H9 (cell line): ENCODE measurements at regions not wholly inside any gene's neighbourhood (a gene's known extent, or its start where the extent isn't known, plus 50 kb on each side); places are given as distances from the start of the nearest gene placed in this dataset.
"Not testable (repeated sequence)": the region's sequence is repeated elsewhere in the genome, so short reads cannot be mapped to it uniquely, and the experiment has no call there.

ENCODE experiments used
- DNase-seq: peaks from one replicate; pipeline ENCODE4 v3.0.0-alpha.2; 2017
- H2AFZ ChIP-seq: one replicate; pipeline ENCODE4 v1.6.1; 2013; ENCODE audit warnings: mild to moderate bottlenecking, low read length, control low read depth, moderate library complexity
- H2AK5ac ChIP-seq: 2 replicates; pipeline ENCODE4 v1.6.1; 2013; ENCODE audit warnings: low read length, control low read depth, mixed read lengths; ENCODE audit not compliant: insufficient read length
- H2BK120ac ChIP-seq: one replicate; pipeline ENCODE4 v1.6.1; 2013; ENCODE audit warnings: low read depth, mild to moderate bottlenecking, low read length, control low read depth, inconsistent platforms; ENCODE audit not compliant: poor library complexity, severe bottlenecking
- H2BK12ac ChIP-seq: 2 replicates; pipeline ENCODE4 v1.6.1; 2013; ENCODE audit warnings: low read length, control low read depth, mixed read lengths, low read depth; ENCODE audit not compliant: insufficient read length
- H2BK15ac ChIP-seq: 2 replicates; pipeline ENCODE4 v1.6.1; 2013; ENCODE audit warnings: low read depth, low read length, control low read depth
- H2BK20ac ChIP-seq: one replicate; pipeline ENCODE4 v1.6.1; 2013; ENCODE audit warnings: low read depth, mild to moderate bottlenecking, low read length, control low read depth, inconsistent platforms; ENCODE audit not compliant: poor library complexity, severe bottlenecking
- H2BK5ac ChIP-seq: 2 replicates; pipeline ENCODE4 v1.6.1; 2013; ENCODE audit warnings: low read length, control low read depth, mixed read lengths; ENCODE audit not compliant: insufficient read length
- H3K14ac ChIP-seq: 2 replicates; pipeline ENCODE4 v1.6.1; 2013; ENCODE audit warnings: low read length, control low read depth; ENCODE audit not compliant: insufficient read depth
- H3K18ac ChIP-seq: 2 replicates; pipeline ENCODE4 v1.6.1; 2013; ENCODE audit warnings: low read depth, mild to moderate bottlenecking, mixed read lengths, low read length, control low read depth; ENCODE audit not compliant: insufficient read length
- H3K23ac ChIP-seq: 2 replicates; pipeline ENCODE4 v1.6.1; 2013; ENCODE audit warnings: low read length, control low read depth, mixed read lengths, low read depth; ENCODE audit not compliant: insufficient read length
- H3K23me2 ChIP-seq: 2 replicates; pipeline ENCODE4 v1.6.1; 2013; ENCODE audit warnings: low read depth, mild to moderate bottlenecking, mixed read lengths, low read length, control low read depth; ENCODE audit not compliant: insufficient read length, poor library complexity, severe bottlenecking
- H3K27ac ChIP-seq: 2 replicates; pipeline ENCODE4 v1.5.1; 2013; ENCODE audit warnings: low read length, control low read depth, mixed read lengths, low read depth; ENCODE audit not compliant: insufficient read length
- H3K27me3 ChIP-seq: 2 replicates; pipeline ENCODE4 v1.6.1; 2013; ENCODE audit warnings: low read length, control low read depth, inconsistent platforms; ENCODE audit not compliant: insufficient read depth
- H3K4ac ChIP-seq: 2 replicates; pipeline ENCODE4 v1.6.1; 2013; ENCODE audit warnings: low read depth, mild to moderate bottlenecking, control low read depth, inconsistent platforms, low read length, moderate library complexity
- H3K4me1 ChIP-seq: 2 replicates; pipeline ENCODE4 v1.6.1; 2013; ENCODE audit warnings: low read length, control low read depth, inconsistent platforms; ENCODE audit not compliant: insufficient read depth
- H3K4me2 ChIP-seq: 2 replicates; pipeline ENCODE4 v1.6.1; 2013; ENCODE audit warnings: low read length, control low read depth, mixed read lengths; ENCODE audit not compliant: insufficient read length, insufficient read depth
- H3K56ac ChIP-seq: 2 replicates; pipeline ENCODE4 v1.6.1; 2013; ENCODE audit warnings: low read depth, mild to moderate bottlenecking, mixed read lengths, low read length, control low read depth; ENCODE audit not compliant: insufficient read length
- H3K79me1 ChIP-seq: 2 replicates; pipeline ENCODE4 v1.6.1; 2013; ENCODE audit warnings: low read depth, mild to moderate bottlenecking, moderate library complexity, low read length, control low read depth, inconsistent platforms; ENCODE audit not compliant: insufficient read depth, poor library complexity, severe bottlenecking
- H3K79me2 ChIP-seq: 2 replicates; pipeline ENCODE4 v1.6.1; 2013; ENCODE audit warnings: low read length, control low read depth, inconsistent platforms; ENCODE audit not compliant: insufficient read depth
- H3K9ac ChIP-seq: 2 replicates; pipeline ENCODE4 v1.6.1; 2013; ENCODE audit warnings: low read length, control low read depth, mixed read lengths; ENCODE audit not compliant: insufficient read length; ENCODE audit errors: extremely low read depth
- H3K9me3 ChIP-seq: one replicate; pipeline ENCODE4 v1.6.1; 2013; ENCODE audit warnings: low read depth, low read length, inconsistent platforms; ENCODE audit not compliant: control insufficient read depth
- H3T11ph ChIP-seq: one replicate; pipeline ENCODE4 v1.6.1; 2013; ENCODE audit warnings: mild to moderate bottlenecking, low read length, control low read depth, inconsistent platforms
- H4K20me1 ChIP-seq: one replicate; pipeline ENCODE4 v1.6.1; 2013; ENCODE audit not compliant: control insufficient read depth, insufficient read length, insufficient read depth
- H4K5ac ChIP-seq: 2 replicates; pipeline ENCODE4 v1.6.1; 2013; ENCODE audit warnings: low read depth, mild to moderate bottlenecking, mixed read lengths, low read length, control low read depth; ENCODE audit not compliant: insufficient read length
- H4K8ac ChIP-seq: replicated peaks from 2 replicates; pipeline ENCODE4 v1.6.1; 2013; ENCODE audit warnings: low read length, control low read depth, mixed read lengths, low read depth; ENCODE audit not compliant: insufficient read length
- H4K91ac ChIP-seq: 2 replicates; pipeline ENCODE4 v1.6.1; 2013; ENCODE audit warnings: low read depth, mild to moderate bottlenecking, moderate library complexity, mixed read lengths, low read length, control low read depth; ENCODE audit not compliant: insufficient read length
- H3K27ac Mint-ChIP-seq, 3 experiments: 2 replicates in 2 of 3; 3 replicates in 1 of 3; pipeline ENCODE4 v1.8.0; 2020 to 2021; ENCODE audit warnings: mixed read lengths in 3 of 3, mild to moderate bottlenecking in 1 of 3, moderate library complexity in 1 of 3
- H3K27me3 Mint-ChIP-seq: 2 replicates; pipeline ENCODE4 v1.8.0; 2021; ENCODE audit warnings: low read depth, mild to moderate bottlenecking, moderate library complexity, mixed read lengths
- H3K36me3 Mint-ChIP-seq, 3 experiments: 2 replicates in 2 of 3; 3 replicates in 1 of 3; pipeline ENCODE4 v1.8.0; 2020 to 2021; ENCODE audit warnings: low read depth in 3 of 3, mixed read lengths in 3 of 3; ENCODE audit not compliant: insufficient read depth in 1 of 3
- H3K4me1 Mint-ChIP-seq, 2 experiments: 2 replicates each; pipeline ENCODE4 v1.8.0; 2020; ENCODE audit warnings: mixed read lengths in 2 of 2
- H3K4me3 Mint-ChIP-seq, 2 experiments: 2 replicates in 1 of 2; 3 replicates in 1 of 2; pipeline ENCODE4 v1.8.0; 2020 to 2021; ENCODE audit warnings: mild to moderate bottlenecking in 2 of 2, mixed read lengths in 2 of 2, moderate library complexity in 1 of 2
- H3K9me3 Mint-ChIP-seq, 2 experiments: 2 replicates in 1 of 2; 3 replicates in 1 of 2; pipeline ENCODE4 v1.8.0; 2020; ENCODE audit warnings: mild to moderate bottlenecking in 2 of 2, mixed read lengths in 2 of 2, moderate library complexity in 1 of 2
- WGBS: extraction: QIAGEN DNeasy Blood & Tissue Kit; methylation state at CpG from one replicate; pipeline ENCODE4 v1.1.7; 2013; ENCODE audit warnings: missing lambda C conversion rate, low lambda C conversion rate, mixed read lengths; ENCODE audit not compliant: insufficient read length; ENCODE audit errors: extremely low coverage; 5-methylcytosine and 5-hydroxymethylcytosine counted together

- not testable (repeated sequence) for H3T11ph ChIP-seq, H3K9ac ChIP-seq, H2BK20ac ChIP-seq, H3K4me1 ChIP-seq, H3K14ac ChIP-seq, H3K23me2 ChIP-seq, H3K4me2 ChIP-seq, H2BK12ac ChIP-seq, DNase-seq, H4K91ac ChIP-seq, H3K56ac ChIP-seq, H4K5ac ChIP-seq, H2BK5ac ChIP-seq, H2AK5ac ChIP-seq, H4K8ac ChIP-seq, H3K4me3 Mint-ChIP-seq, H4K20me1 ChIP-seq, H3K27me3 ChIP-seq, H3K27me3 Mint-ChIP-seq, H2AFZ ChIP-seq, H3K9me3 ChIP-seq, H2BK15ac ChIP-seq, H3K4ac ChIP-seq, H3K27ac Mint-ChIP-seq, H3K23ac ChIP-seq, H2BK120ac ChIP-seq, H3K27ac ChIP-seq, H3K79me2 ChIP-seq, H3K18ac ChIP-seq, H3K79me1 ChIP-seq
- peaks cover 5 to 23% (median 10%) of the 10 kb centered on the region in 3 experiments; a peak in 6 of 7 replicates for H3K36me3 Mint-ChIP-seq
- no CpG with 5 or more reads among the region's 3 CpGs for whole genome bisulfite sequencing
- peaks cover 4 to 10% of the 10 kb centered on the region in 2 experiments for H3K4me1 Mint-ChIP-seq
- H3K9me3 Mint-ChIP-seq, result peaks cover 6 to 16% of the 10 kb centered on the region in 2 experiments; a peak in 4 of 5 replicates
These were observed 52.9 kb upstream of the CSF1 start for GRCh38 chr1:109857702-109858101.

DNA sequence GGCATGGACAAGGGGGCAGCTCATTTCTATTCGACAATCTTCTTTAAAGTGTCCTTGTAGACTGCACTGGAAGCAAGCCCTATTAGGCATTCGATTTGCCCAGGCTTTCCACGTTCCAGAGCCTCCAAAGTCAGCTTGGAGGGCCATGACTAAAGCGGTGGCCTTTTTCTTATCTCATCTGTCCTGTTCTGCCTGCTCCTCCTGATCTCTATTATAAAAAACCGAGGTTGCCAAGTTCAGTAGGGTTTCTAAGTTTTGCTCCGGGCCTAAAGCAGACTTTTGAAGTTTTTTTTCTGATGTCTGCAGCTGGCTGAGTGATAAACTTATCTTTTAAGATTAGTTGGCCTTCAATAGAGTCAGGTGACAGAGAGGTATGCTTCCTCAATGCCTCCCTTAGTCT is 54.7 kb upstream of the CSF1 start:
- H3K9me3 Mint-ChIP-seq, result peaks cover 6 to 17% of the 10 kb centered on the region in 2 experiments; a peak in 4 of 5 replicates
- H2BK20ac ChIP-seq, H3K23ac ChIP-seq, H3K27ac ChIP-seq, H2BK12ac ChIP-seq, H3K9ac ChIP-seq, H4K91ac ChIP-seq, H2BK15ac ChIP-seq, H2BK120ac ChIP-seq, H3K27me3 Mint-ChIP-seq, H3K79me1 ChIP-seq, H3K14ac ChIP-seq, H3K27me3 ChIP-seq, H4K5ac ChIP-seq, H3K4me1 ChIP-seq, H3K27ac Mint-ChIP-seq, H3K4me2 ChIP-seq, H4K8ac ChIP-seq, H3T11ph ChIP-seq, DNase-seq, H3K79me2 ChIP-seq, H3K9me3 ChIP-seq, H2AK5ac ChIP-seq, H3K4me3 Mint-ChIP-seq, H3K18ac ChIP-seq, H4K20me1 ChIP-seq, H2AFZ ChIP-seq, H3K23me2 ChIP-seq, H2BK5ac ChIP-seq, H3K4ac ChIP-seq, H3K56ac ChIP-seq: not testable (repeated sequence)
- peaks cover 7 to 20% (median 10%) of the 10 kb centered on the region in 3 experiments for H3K36me3 Mint-ChIP-seq
- WGBS, result no CpG with 5 or more reads among the region's 6 CpGs
- H3K4me1 Mint-ChIP-seq, result peaks cover 6 to 13% of the 10 kb centered on the region in 2 experiments
